GM12874 (cell line): ENCODE measurements at regions not wholly inside any gene's neighbourhood (a gene's known extent, or its start where the extent isn't known, plus 50 kb on each side); places are given as distances from the start of the nearest gene placed in this dataset.

Source experiments
- TF ChIP-seq, protein P1 (sequence below): IDR thresholded peaks from 2 replicates; pipeline ENCODE4 v1.5.1; 2011; ENCODE audit warnings: low read depth, mild to moderate bottlenecking, control low read depth, low read length, moderate library complexity; ENCODE audit not compliant: insufficient read depth

- TF ChIP-seq, protein P1, sequence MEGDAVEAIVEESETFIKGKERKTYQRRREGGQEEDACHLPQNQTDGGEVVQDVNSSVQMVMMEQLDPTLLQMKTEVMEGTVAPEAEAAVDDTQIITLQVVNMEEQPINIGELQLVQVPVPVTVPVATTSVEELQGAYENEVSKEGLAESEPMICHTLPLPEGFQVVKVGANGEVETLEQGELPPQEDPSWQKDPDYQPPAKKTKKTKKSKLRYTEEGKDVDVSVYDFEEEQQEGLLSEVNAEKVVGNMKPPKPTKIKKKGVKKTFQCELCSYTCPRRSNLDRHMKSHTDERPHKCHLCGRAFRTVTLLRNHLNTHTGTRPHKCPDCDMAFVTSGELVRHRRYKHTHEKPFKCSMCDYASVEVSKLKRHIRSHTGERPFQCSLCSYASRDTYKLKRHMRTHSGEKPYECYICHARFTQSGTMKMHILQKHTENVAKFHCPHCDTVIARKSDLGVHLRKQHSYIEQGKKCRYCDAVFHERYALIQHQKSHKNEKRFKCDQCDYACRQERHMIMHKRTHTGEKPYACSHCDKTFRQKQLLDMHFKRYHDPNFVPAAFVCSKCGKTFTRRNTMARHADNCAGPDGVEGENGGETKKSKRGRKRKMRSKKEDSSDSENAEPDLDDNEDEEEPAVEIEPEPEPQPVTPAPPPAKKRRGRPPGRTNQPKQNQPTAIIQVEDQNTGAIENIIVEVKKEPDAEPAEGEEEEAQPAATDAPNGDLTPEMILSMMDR = no peak
Measured at GRCh38 chr16:51509336-51509735, 358.3 kb upstream of the SALL1 start.

DNA sequence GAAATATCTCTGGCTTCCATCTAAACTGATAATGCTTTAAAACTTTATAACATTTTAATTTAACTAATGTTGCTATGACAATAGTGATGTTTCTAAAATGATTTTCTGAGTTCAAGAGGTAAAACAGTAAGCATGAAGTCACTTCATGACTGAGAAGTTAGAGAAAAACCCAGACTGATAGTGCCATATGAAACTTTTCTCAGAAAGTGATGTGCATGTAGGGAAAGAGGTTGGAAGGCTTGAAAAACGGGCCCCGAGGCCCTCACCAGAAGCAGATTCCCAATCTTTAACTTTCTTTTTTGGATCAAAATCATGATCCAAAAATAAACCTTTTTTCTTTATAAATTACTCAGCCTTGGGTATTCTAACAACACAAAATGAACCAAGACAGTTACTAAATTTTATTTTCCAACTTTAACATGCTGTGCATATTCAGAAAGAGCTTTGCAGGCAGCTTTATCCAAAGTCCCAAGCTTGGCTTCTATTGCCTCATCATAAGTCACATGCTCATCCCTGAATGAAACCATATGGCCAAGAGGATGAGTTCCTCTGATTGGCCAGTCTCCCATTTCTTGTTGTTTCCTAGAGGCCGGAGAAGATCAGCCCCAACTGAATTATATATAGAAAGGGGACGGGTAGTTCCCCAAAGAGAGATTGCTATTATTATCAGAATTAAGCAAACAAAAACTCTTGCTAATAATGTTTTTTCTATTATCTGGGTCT, 357.6 kb upstream of the SALL1 start:
- TF ChIP-seq, protein P1 = no peak

- TF ChIP-seq, protein P1 = no peak
Measured at GRCh38 chr16:51507286-51507685, 356.2 kb upstream of the SALL1 start.

GRCh38 chr16:51500306-51500705, 349.2 kb upstream of the SALL1 start:
- TF ChIP-seq, protein P1 = no peak

- TF ChIP-seq, protein P1 = no peak
Measured at GRCh38 chr16:51497541-51498211, 346.6 kb upstream of the SALL1 start.

- TF ChIP-seq, protein P1 = no peak
Measured at GRCh38 chr16:51490866-51491265, 339.8 kb upstream of the SALL1 start.

DNA sequence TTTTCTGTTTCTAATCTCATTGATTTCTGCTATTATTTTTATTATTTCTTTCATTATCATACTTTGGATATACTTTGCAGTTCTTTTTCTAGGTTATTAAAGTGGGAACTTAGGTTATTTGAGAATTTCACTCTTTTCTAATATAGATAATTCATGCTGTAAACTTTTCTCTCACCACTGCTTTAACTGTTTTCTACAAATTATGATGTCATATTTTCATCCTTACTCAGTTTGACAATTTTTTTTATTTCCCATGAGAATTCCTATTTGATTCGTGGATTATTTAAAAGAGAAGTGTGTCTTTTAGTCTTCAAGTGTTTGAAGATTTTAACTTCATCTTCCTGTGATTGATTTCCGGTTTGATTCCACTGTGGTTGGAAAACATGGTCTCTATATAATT, 336.8 kb upstream of the SALL1 start:
- TF ChIP-seq, protein P1 = no peak
